ENCODE measurements at regions not wholly inside any gene's neighbourhood (a gene's known extent, or its start where the extent isn't known, plus 50 kb on each side); places are given as distances from the start of the nearest gene placed in this dataset.

DNA sequence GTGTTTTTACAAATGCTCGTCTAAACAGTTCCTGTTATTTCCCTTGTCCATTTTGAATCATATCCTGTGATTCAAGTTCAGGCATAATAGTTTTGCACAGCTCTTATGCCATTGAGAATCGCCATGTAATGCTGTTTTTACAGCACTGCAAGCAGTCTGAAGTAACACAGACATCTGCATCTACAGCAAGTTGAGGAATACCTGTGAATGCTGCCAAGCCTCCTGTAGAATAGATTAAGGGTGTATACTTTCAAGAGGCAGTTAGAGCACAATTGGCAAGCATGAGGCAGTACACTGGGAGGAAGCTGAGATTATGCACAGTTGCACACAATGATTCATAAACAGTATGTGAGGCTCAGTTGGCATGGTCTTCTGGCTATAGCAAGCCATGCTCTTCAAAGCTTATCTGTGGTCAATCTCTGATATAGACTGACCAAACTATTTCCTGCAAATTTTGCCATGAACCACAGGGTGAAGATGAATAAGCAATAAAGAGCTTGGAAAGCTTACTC is 121.9 kb upstream of the AKR1E2 start:
- H3K27ac ChIP-seq (ENCODE audit: low read length) = no peak overlapping the region
- no peak overlapping the region for H3K9ac ChIP-seq (ENCODE audit: low read depth, low read length)
- H3K36me3 ChIP-seq (ENCODE audit: insufficient read depth, low read depth, low read length) = no peaks in the 10 kb centered on the region
- no peak overlapping the region for H3K4me3 ChIP-seq (ENCODE audit: low read length)
- no peaks in the 10 kb centered on the region for H3K9me3 ChIP-seq (ENCODE audit: insufficient read depth, low read depth, low read length)
- H3K4me1 ChIP-seq (ENCODE audit: insufficient read depth, low read length) = 0 out of 2 replicates have a peak, but pooled peaks cover 3% of the 10 kb centered on the region
- H3K27me3 ChIP-seq (ENCODE audit: insufficient read depth, low read length) = no peaks in the 10 kb centered on the region

DNA sequence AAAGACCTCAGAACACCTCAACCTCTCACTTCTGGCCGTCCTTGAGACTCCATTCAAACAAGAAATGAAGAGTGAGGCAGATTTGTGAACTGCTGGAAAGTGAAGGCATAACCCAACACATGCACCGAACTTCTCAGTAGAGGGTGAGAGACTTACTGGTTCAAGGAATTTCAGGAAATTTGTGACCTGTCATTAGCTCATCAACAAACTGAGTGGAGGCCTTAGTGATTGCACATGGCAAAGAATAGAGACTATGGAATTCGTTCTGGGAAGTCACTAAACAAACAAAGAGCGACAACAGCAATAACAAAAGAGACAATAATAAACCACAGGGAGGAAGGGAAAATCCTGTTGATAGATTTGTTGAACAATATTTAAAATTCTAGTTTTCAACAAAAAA is 125.0 kb upstream of the AKR1E2 start:
- H3K4me1 ChIP-seq (ENCODE audit: insufficient read depth, low read length) = 0 out of 2 replicates have a peak, but pooled peaks cover 3% of the 10 kb centered on the region

DNA sequence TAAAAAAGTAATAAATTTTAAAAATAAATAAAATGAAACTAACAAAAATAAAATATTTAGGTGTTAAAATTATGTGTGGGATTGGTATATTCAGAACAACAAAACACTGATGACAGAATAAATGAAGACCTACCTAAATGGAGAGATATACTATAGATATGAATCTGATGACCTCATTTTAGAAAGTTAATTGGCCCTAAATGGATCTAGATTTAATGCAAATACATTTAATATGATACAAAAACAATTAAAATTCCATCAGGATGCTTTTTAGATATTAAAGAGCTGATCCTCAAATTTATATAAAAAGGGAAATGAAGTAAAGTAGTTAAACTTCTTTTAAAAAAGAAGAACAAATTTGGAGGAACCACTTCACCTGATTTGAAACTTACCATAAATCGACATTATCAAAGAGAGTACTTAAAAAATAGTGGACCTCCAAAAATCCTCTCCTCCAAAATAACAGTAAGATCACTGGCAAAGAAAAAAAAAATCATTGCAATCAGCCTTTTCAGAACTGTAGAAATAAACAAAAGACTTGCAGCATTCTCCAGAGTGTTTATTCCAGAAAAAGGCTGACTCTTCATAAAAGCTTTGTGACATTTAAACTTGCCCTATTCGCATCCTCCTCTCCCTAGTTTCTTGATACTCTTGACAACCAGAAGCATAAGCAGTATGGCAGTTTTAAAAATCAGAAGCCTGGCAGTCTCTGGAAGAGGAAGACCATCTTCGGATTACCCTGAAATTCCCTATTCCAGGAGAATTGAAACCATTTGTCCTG is 125.9 kb upstream of the AKR1E2 start:
- Histone ChIP-seq H3K9me3 (ENCODE audit: insufficient read depth, low read depth, low read length) (no peaks in the 10 kb centered on the region), H3K9ac (ENCODE audit: low read depth, low read length) (no peak overlapping the region), H3K27me3 (ENCODE audit: insufficient read depth, low read length) (no peaks in the 10 kb centered on the region), H3K4me1 (ENCODE audit: insufficient read depth, low read length) (0 out of 2 replicates have a peak, but pooled peaks cover 3% of the 10 kb centered on the region), H3K4me3 (ENCODE audit: low read length) (no peak overlapping the region), H3K36me3 (ENCODE audit: insufficient read depth, low read depth, low read length) (no peaks in the 10 kb centered on the region), H3K27ac (ENCODE audit: low read length) (no peak overlapping the region)

More for the DNA sequence above, 125.0 kb upstream of the AKR1E2 start:
- Histone ChIP-seq H3K4me3 (ENCODE audit: low read length) (no peak overlapping the region), H3K9ac (ENCODE audit: low read depth, low read length) (no peak overlapping the region), H3K36me3 (ENCODE audit: insufficient read depth, low read depth, low read length) (no peaks in the 10 kb centered on the region), H3K27me3 (ENCODE audit: insufficient read depth, low read length) (no peaks in the 10 kb centered on the region), H3K27ac (ENCODE audit: low read length) (no peak overlapping the region), H3K9me3 (ENCODE audit: insufficient read depth, low read depth, low read length) (no peaks in the 10 kb centered on the region)

DNA sequence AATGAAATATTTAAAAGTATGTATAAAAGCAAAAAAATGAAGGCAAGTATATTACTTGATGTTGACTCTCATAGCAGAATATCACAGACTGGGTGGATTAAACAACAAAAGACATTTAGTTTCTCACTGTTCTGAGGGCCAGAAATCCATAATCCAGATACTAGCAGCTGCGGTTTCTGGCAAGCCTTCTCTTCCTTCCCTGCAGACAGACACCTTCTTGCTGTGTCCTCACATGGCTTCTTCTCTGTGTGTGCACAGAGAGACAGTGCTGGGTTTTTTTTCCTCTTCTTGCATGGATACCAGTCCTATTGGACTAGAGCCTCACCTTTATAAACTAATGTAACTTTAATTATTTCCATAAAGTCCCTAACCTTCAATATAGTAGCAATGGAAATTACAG is 127.9 kb upstream of the AKR1E2 start:
- Histone ChIP-seq H3K36me3 (ENCODE audit: insufficient read depth, low read depth, low read length) (no peaks in the 10 kb centered on the region), H3K27me3 (ENCODE audit: insufficient read depth, low read length) (no peaks in the 10 kb centered on the region), H3K4me3 (ENCODE audit: low read length) (no peak overlapping the region), H3K9me3 (ENCODE audit: insufficient read depth, low read depth, low read length) (no peaks in the 10 kb centered on the region), H3K4me1 (ENCODE audit: insufficient read depth, low read length) (0 out of 2 replicates have a peak, but pooled peaks cover 3% of the 10 kb centered on the region), H3K27ac (ENCODE audit: low read length) (no peak overlapping the region), H3K9ac (ENCODE audit: low read depth, low read length) (no peak overlapping the region)

DNA sequence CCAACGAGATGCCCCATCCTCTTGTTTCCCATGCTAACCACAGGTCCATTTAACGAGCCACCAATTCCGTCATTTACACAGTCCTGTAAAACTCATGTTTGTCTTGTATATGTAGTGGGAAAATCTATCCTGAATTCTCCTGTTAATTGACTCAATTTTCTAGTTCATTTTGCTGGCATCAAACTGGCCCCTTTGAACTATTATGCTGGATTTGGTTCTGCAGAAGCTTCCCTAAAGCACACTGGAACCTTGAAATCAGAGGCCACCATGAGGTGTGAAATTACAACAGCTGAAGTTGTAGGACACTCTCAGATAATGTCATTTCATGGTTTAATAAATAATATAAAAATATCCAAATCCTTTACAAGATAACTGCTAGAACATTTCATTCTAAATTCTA is 129.8 kb upstream of the AKR1E2 start:
- Histone ChIP-seq H3K4me1 (ENCODE audit: insufficient read depth, low read length) (0 out of 2 replicates have a peak, but pooled peaks cover 3% of the 10 kb centered on the region), H3K4me3 (ENCODE audit: low read length) (no peak overlapping the region), H3K27ac (ENCODE audit: low read length) (no peak overlapping the region), H3K9me3 (ENCODE audit: insufficient read depth, low read depth, low read length) (no peaks in the 10 kb centered on the region), H3K36me3 (ENCODE audit: insufficient read depth, low read depth, low read length) (no peaks in the 10 kb centered on the region), H3K9ac (ENCODE audit: low read depth, low read length) (no peak overlapping the region), H3K27me3 (ENCODE audit: insufficient read depth, low read length) (no peaks in the 10 kb centered on the region)

DNA sequence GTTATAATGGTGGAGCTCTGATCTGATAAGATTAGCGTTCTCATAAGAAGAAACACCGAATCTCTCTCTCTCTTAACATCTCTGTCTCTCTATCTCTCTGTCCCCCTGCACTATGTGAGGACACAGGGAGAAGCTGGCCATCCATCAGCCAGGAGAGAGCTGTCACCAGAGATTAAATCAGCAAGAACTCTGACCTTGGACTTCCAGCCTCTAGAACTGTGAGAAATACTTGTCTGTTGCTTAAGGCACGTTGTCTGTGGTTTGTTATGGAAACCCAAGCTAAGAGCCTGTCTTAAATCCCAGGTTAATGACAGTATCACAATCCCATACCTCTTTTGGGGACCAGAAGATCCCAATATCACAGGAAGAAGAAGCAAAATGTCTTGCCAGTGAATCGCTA is 132.0 kb upstream of the AKR1E2 start:
- no peak overlapping the region for H3K9ac ChIP-seq (ENCODE audit: low read depth, low read length)
- no peaks in the 10 kb centered on the region for H3K36me3 ChIP-seq (ENCODE audit: insufficient read depth, low read depth, low read length)
- H3K9me3 ChIP-seq (ENCODE audit: insufficient read depth, low read depth, low read length) = no peaks in the 10 kb centered on the region
- no peak overlapping the region for H3K4me3 ChIP-seq (ENCODE audit: low read length)
- no peak overlapping the region for H3K27ac ChIP-seq (ENCODE audit: low read length)
- H3K4me1 ChIP-seq (ENCODE audit: insufficient read depth, low read length) = no peaks in the 10 kb centered on the region
- H3K27me3 ChIP-seq (ENCODE audit: insufficient read depth, low read length) = no peaks in the 10 kb centered on the region

DNA sequence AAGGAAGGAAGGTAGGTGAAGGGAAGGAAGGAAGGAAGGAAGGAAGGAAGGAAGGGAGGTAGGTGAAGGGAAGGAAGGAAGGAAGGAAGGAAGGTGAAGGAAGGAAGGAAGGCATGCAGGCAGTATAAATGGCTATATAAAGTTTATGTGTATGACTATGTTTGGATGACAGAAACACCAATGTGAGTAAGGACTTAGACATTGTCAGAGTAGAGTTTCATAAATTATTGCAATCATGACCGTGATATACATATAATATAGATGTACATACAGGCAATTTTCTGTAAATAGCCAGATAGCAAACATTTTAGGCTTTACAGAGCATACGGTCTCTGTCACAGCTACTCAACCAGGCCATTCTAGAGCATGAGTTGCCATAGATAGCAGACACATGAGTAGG is 133.8 kb upstream of the AKR1E2 start:
- Histone ChIP-seq H3K27ac (ENCODE audit: low read length) (no peak overlapping the region), H3K4me1 (ENCODE audit: insufficient read depth, low read length) (no peaks in the 10 kb centered on the region), H3K27me3 (ENCODE audit: insufficient read depth, low read length) (no peaks in the 10 kb centered on the region), H3K9me3 (ENCODE audit: insufficient read depth, low read depth, low read length) (no peaks in the 10 kb centered on the region), H3K4me3 (ENCODE audit: low read length) (no peak overlapping the region), H3K36me3 (ENCODE audit: insufficient read depth, low read depth, low read length) (no peaks in the 10 kb centered on the region), H3K9ac (ENCODE audit: low read depth, low read length) (no peak overlapping the region)

DNA sequence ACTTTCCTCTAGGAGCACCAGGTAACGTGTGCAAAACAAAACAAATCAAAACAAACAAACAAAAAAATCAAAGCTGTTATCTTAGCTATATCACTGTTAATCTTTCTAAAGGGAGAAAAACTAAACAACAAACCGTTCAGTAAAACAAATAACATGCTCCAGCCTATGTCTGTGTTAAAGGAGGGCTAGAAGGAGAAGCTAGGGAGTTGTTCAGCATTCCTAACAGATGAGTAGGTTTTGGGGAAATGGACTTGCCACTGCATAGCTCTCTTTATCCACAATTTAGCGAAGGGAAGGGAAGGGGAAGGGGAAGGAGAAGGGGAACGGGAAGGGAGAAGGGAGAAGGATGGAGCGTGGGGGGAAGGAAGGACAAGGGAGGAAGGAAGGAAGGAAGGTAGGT is 134.2 kb upstream of the AKR1E2 start:
- Histone ChIP-seq H3K4me1 (ENCODE audit: insufficient read depth, low read length) (no peaks in the 10 kb centered on the region), H3K27ac (ENCODE audit: low read length) (no peak overlapping the region), H3K9me3 (ENCODE audit: insufficient read depth, low read depth, low read length) (no peaks in the 10 kb centered on the region), H3K9ac (ENCODE audit: low read depth, low read length) (no peak overlapping the region), H3K4me3 (ENCODE audit: low read length) (no peak overlapping the region), H3K36me3 (ENCODE audit: insufficient read depth, low read depth, low read length) (no peaks in the 10 kb centered on the region), H3K27me3 (ENCODE audit: insufficient read depth, low read length) (no peaks in the 10 kb centered on the region)

DNA sequence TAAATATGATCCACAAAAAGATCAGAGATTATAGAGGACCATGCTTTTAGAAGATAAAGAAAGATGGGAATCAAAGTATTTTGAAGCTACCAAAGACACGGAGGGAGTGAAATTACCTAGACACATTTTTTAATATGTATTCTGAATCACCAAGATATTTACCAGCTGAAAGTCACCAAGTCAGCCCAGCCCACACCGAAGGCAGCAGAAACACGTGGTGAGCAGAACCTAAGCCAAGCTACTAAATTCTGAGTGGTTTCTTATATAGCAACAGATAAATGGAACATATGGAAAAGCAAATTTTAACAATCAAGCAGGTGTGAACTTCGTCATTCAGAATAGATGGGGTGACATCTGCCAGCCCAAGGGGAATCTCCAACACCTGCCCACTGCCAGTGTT is 134.7 kb upstream of the AKR1E2 start:
- no peaks in the 10 kb centered on the region for H3K4me1 ChIP-seq (ENCODE audit: insufficient read depth, low read length)
- no peak overlapping the region for H3K9ac ChIP-seq (ENCODE audit: low read depth, low read length)
- H3K27ac ChIP-seq (ENCODE audit: low read length) = no peak overlapping the region

DNA sequence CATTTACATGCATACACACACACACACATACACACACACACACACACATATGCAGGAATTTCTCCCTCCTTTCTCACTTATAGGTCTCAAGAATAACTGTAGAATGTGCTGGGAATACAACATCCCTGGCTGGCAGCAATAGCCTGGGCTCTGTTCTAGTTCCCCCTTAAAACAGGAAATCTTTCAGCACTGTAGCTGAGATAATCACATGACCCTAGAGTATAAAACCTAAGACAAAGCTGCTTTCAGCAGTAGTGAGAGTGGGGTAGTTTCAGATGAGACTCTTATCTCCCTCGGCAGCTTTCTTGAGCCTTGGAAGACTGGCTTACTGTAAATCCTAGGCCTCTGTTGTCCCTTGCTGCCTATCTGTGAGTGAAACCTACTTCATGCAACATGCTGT is 137.4 kb upstream of the AKR1E2 start:
- Histone ChIP-seq H3K4me1 (ENCODE audit: insufficient read depth, low read length) (no peaks in the 10 kb centered on the region), H3K4me3 (ENCODE audit: low read length) (no peak overlapping the region), H3K27me3 (ENCODE audit: insufficient read depth, low read length) (no peaks in the 10 kb centered on the region), H3K9me3 (ENCODE audit: insufficient read depth, low read depth, low read length) (no peaks in the 10 kb centered on the region), H3K36me3 (ENCODE audit: insufficient read depth, low read depth, low read length) (no peaks in the 10 kb centered on the region), H3K27ac (ENCODE audit: low read length) (no peak overlapping the region), H3K9ac (ENCODE audit: low read depth, low read length) (no peak overlapping the region)

More for the DNA sequence above, 134.7 kb upstream of the AKR1E2 start:
- Histone ChIP-seq H3K36me3 (ENCODE audit: insufficient read depth, low read depth, low read length) (no peaks in the 10 kb centered on the region), H3K4me3 (ENCODE audit: low read length) (no peak overlapping the region), H3K9me3 (ENCODE audit: insufficient read depth, low read depth, low read length) (no peaks in the 10 kb centered on the region), H3K27me3 (ENCODE audit: insufficient read depth, low read length) (no peaks in the 10 kb centered on the region)

DNA sequence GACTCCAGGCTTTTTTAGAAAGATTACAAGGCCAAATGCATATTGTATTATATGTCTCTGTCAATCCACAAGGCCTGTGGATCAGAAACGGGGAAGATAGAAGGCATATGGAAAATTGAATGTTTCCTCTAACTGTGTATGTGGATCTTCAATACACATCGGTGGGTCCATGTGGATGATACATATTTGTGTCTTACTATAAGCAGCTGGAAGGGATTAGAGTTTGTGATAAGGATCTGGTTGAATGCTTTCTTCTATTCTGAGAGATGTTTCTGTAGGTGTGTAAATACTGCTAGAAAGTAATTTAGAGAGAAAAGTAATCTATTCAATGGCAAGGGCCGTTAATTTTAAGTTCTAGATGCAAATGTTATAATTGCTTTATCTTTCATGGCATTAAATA is 137.8 kb upstream of the AKR1E2 start:
- no peak overlapping the region for H3K4me3 ChIP-seq (ENCODE audit: low read length)
- H3K4me1 ChIP-seq (ENCODE audit: insufficient read depth, low read length) = no peaks in the 10 kb centered on the region
- H3K27ac ChIP-seq (ENCODE audit: low read length) = no peak overlapping the region
- no peaks in the 10 kb centered on the region for H3K9me3 ChIP-seq (ENCODE audit: insufficient read depth, low read depth, low read length)
- no peaks in the 10 kb centered on the region for H3K27me3 ChIP-seq (ENCODE audit: insufficient read depth, low read length)
- no peaks in the 10 kb centered on the region for H3K36me3 ChIP-seq (ENCODE audit: insufficient read depth, low read depth, low read length)
- H3K9ac ChIP-seq (ENCODE audit: low read depth, low read length) = no peak overlapping the region

DNA sequence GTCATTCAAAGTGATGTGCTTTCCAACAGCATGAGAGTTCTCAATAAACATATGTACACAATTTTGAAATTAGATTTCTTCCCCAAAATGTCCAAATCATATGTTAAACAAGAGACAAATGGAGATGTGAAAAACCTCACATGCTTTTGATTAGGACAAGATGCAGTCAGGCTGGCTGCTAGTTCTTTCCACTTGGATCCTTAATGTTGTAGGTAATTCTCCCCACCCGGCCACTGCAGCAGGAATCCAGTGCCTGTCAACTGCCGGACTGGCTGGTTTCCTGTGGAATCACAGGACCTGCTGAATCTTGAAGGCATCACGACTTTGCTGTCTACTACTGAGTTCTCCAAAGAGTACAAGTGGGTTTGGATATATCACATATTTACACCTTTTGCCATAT is 138.6 kb upstream of the AKR1E2 start:
- Histone ChIP-seq H3K4me1 (ENCODE audit: insufficient read depth, low read length) (no peaks in the 10 kb centered on the region), H3K9ac (ENCODE audit: low read depth, low read length) (no peak overlapping the region), H3K36me3 (ENCODE audit: insufficient read depth, low read depth, low read length) (no peaks in the 10 kb centered on the region), H3K27me3 (ENCODE audit: insufficient read depth, low read length) (no peaks in the 10 kb centered on the region), H3K9me3 (ENCODE audit: insufficient read depth, low read depth, low read length) (no peaks in the 10 kb centered on the region), H3K4me3 (ENCODE audit: low read length) (no peak overlapping the region), H3K27ac (ENCODE audit: low read length) (no peak overlapping the region)
